GM12878 (cell line): ENCODE measurements at regions not wholly inside any gene's neighbourhood (a gene's known extent, or its start where the extent isn't known, plus 50 kb on each side); places are given as distances from the start of the nearest gene placed in this dataset.

Experiments used
- ATAC-seq: fragments of 200-7000 bp; cut with Tn5 transposase; 3 replicates; pipeline ENCODE4 v1.9.1; 2020; ENCODE audit warnings: mild to moderate bottlenecking, moderate library complexity
- BruUV-seq: library from RNA; stranded (reverse); fragments of 400-500 nt; replicated peaks from 2 replicates; lab custom pipeline; 2021; lab: Mats Ljungman, UMichigan
- CTCF ChIA-PET: fragments of 300-600 bp; sonication (Branson Sonifier 250); formaldehyde crosslinking; extraction: SDS; loops from one replicate; lab custom pipeline; 2021; ENCODE audit warnings: inconsistent platforms; lab: Yijun Ruan, JAX
- POLR2A ChIA-PET: fragments of 350-600 bp; formaldehyde crosslinking; extraction: SDS; loops from one replicate; lab custom pipeline; 2021; ENCODE audit warnings: inconsistent platforms; lab: Charles Lee
- RAD21 ChIA-PET: fragments of 300-600 bp; sonication (Branson Sonifier 250); formaldehyde crosslinking; loops from one replicate; lab custom pipeline; 2023; ENCODE audit warnings: antibody characterized with exemption; ENCODE audit not compliant: unreplicated experiment; lab: Charles Lee
- SMC1A ChIA-PET: fragments of 300-600 bp; sonication (Branson Sonifier 250); formaldehyde crosslinking; loops from one replicate; lab custom pipeline; 2023; ENCODE audit not compliant: unreplicated experiment, uncharacterized antibody; lab: Charles Lee
- DNase-seq: peaks from one replicate; pipeline ENCODE4 v3.0.0-alpha.2; 2011; ENCODE audit warnings: low read depth, low spot score
- FAIRE-seq: peaks from 3 replicates; lab custom pipeline; 2011; peaks lifted over from hg19 to GRCh38; lab: Jason Lieb, UNC
- H2AFZ ChIP-seq: 2 replicates; pipeline ENCODE4 v1.6.0; 2011; ENCODE audit warnings: low read depth, low read length, control low read depth; ENCODE audit not compliant: control insufficient read depth
- H3K27ac ChIP-seq: 2 replicates; pipeline ENCODE4 v1.5.1; 2011; ENCODE audit warnings: control low read depth; ENCODE audit not compliant: control insufficient read depth, insufficient read depth
- H3K27me3 ChIP-seq, 2 experiments: replicated peaks in 1 of 2; 2 replicates each; pipeline versions ENCODE4 v1.6.0 to v1.6.1; 2011; ENCODE audit warnings: low read length in 1 of 2; ENCODE audit not compliant: control insufficient read depth in 2 of 2, insufficient read depth in 2 of 2
- H3K36me3 ChIP-seq, 2 experiments: 2 replicates each; pipeline ENCODE4 v1.5.1; 2011; ENCODE audit warnings: low read length in 1 of 2; ENCODE audit not compliant: control insufficient read depth in 2 of 2, insufficient read depth in 2 of 2
- H3K4me1 ChIP-seq: 2 replicates; pipeline ENCODE4 v1.6.1; 2011; ENCODE audit warnings: mild to moderate bottlenecking, low read length, moderate library complexity, mixed read lengths; ENCODE audit not compliant: control insufficient read depth, insufficient read depth
- H3K4me2 ChIP-seq: 2 replicates; pipeline ENCODE4 v1.6.0; 2011; ENCODE audit warnings: control low read depth; ENCODE audit not compliant: control insufficient read depth, insufficient read depth
- H3K4me3 ChIP-seq: fragments of 200-600 bp; sonication (generic); 2 replicates; pipeline ENCODE4 v1.5.1; 2016
- H3K79me2 ChIP-seq: 2 replicates; pipeline ENCODE4 v1.6.0; 2011; ENCODE audit warnings: low read length; ENCODE audit not compliant: control insufficient read depth, insufficient read depth
- H3K9ac ChIP-seq: 2 replicates; pipeline ENCODE4 v1.8.0; 2011; ENCODE audit warnings: low read length, control low read depth, mixed read lengths; ENCODE audit not compliant: control insufficient read depth, insufficient read depth
- H3K9me3 ChIP-seq: replicated peaks from 3 replicates; pipeline ENCODE4 v1.5.1; 2011; ENCODE audit warnings: mild to moderate bottlenecking, low read length; ENCODE audit not compliant: control insufficient read depth, insufficient read depth
- H4K20me1 ChIP-seq: 2 replicates; pipeline ENCODE4 v1.6.0; 2011; ENCODE audit not compliant: control insufficient read depth, insufficient read depth
- BCLAF1 ChIP-seq: fragments of 450-650 bp; IDR thresholded peaks from 2 replicates; pipeline ENCODE4 v1.6.1; 2017; ENCODE audit warnings: antibody characterized with exemption, mild to moderate bottlenecking, moderate library complexity
- LARP7 ChIP-seq: fragments of 450-650 bp; IDR thresholded peaks from 2 replicates; pipeline ENCODE4 v1.6.1; 2017; ENCODE audit warnings: mild to moderate bottlenecking
- NRF1 ChIP-seq: conservative IDR thresholded peaks from 2 replicates; pipeline ENCODE4 v1.6.1; 2011; ENCODE audit warnings: mild to moderate bottlenecking, low read depth, low read length, improper control_type of control experiment
- RAD21 ChIP-seq: IDR thresholded peaks from 2 replicates; pipeline ENCODE4 v1.6.1; 2011; ENCODE audit warnings: mild to moderate bottlenecking, low read depth, low read length, moderate library complexity; ENCODE audit not compliant: insufficient read depth
- RAD51 ChIP-seq: fragments of 450-650 bp; IDR thresholded peaks from 2 replicates; pipeline ENCODE4 v1.6.1; 2016; ENCODE audit warnings: moderate library complexity, mild to moderate bottlenecking, inconsistent platforms
- SIX5 ChIP-seq: IDR thresholded peaks from 2 replicates; pipeline ENCODE4 v1.6.1; 2011; ENCODE audit warnings: mild to moderate bottlenecking, low read depth, low read length, moderate library complexity; ENCODE audit not compliant: severe bottlenecking
- in situ Hi-C: fragments of 300-500 bp; cut with MboI; formaldehyde crosslinking; loops from 9 replicates; pipeline ENCODE4 v1.14.3; 2018; ENCODE audit warnings: mixed read lengths
- intact Hi-C: fragments of 100-400 bp; cut with micrococcal nuclease; formaldehyde crosslinking; loops from one replicate; pipeline ENCODE4 v1.14.2; 2022; ENCODE audit not compliant: unreplicated experiment

- no peak for FAIRE-seq
- no peak overlapping the region for H2AFZ ChIP-seq
- in situ Hi-C loops: no loop called here
- TF ChIP-seq SIX5: no peak
- no peak for TF ChIP-seq RAD51
- TF ChIP-seq NRF1: no peak
- no peak for TF ChIP-seq BCLAF1
- TF ChIP-seq LARP7: no peak
- no peak for TF ChIP-seq RAD21
- TF ChIP-seq, all 136 proteins: peak for 0
- Histone ChIP-seq H3K27me3 (no peaks in the 10 kb centered on the region), H3K4me3 (no peak overlapping the region), H3K9me3 (no peaks in the 10 kb centered on the region), H3K9ac (no peak overlapping the region), H4K20me1 (no peaks in the 10 kb centered on the region), H3K27ac (no peak overlapping the region), H3K4me1 (no peaks in the 10 kb centered on the region), H3K79me2 (no peaks in the 10 kb centered on the region), H3K36me3 (no peaks in the 10 kb centered on the region), H3K4me2 (no peak overlapping the region)
- no peak for ATAC-seq
- ChIA-PET POLR2A (no interaction called here), SMC1A (no interaction called here), RAD21 (no interaction called here), CTCF (interaction anchor here (0.6 to 1.3 kb wide), 3 partner anchors 205 to 369 kb away, joined by 3 to 6 read pairs (median 3); no protein-coding TSS in a partner anchor)
- no TSS peak for BruUV-seq
- intact Hi-C loops: loop anchor here (10.0 kb wide), 1 partner anchor 131 kb away; no protein-coding TSS in a partner anchor
- no peak for DNase-seq
Observed at GRCh38 chrX:30144221-30144620, 71.1 kb upstream of the MAGEB2 start.
